ENCODE measurements at regions not wholly inside any gene's neighbourhood (a gene's known extent, or its start where the extent isn't known, plus 50 kb on each side); places are given as distances from the start of the nearest gene placed in this dataset.

DNA sequence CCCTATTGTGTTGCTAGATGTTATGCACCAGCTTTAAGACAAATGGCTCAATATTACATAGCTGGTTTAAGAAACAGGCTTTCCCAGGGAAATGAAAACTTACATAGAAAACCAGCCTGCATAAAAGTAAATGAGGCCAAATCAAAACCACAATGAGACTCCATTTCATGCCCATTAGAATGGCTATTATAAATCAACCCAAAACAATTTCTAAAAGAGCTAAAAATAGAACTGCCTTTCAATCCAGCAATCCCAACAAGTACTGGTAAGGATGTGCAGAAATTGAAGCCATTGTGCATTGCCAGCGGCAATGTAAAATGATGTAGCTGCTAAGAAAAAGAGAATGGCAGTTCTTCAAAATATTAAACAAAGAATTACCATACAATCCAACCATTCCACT, 1170.0 kb upstream of the CDH9 start:
- DNase-seq: no peak

DNA sequence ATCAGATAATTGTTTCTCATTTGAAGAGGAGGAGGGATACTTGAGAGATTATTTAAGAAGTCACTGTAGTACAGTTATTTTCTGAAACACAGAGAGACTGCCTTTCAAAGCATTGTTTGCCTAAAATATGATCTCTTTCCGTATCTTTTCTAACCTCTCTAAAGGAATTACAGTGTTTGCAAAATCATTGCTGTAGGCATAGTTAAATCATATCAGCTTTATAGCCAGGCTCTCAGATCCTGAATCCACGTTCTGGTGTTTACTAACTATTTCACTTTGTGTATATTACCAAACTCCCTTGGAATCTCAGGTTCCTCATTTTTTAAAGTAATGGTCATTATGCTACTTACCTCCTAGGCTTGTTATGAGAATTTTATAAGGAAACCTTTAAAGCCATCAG, 1151.6 kb upstream of the CDH9 start:
- no peak for DNase-seq

DNA sequence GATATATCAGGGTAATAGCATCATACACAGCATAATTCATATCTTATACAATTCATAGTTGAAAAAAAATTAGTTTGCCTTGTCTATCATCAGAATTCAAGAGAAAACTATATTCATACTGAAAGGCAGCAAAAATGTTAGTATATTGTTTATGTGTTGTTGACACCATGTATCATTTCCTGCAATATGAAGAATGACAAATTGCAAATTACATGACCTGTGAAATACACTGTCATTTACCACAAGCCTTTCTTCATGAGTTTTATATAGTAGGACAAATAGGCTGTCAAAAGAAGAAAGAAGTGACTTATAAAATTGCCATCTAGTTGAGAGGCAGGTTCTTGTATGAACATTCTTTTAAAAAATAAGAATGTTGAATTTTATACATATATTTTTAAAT, 1136.3 kb upstream of the CDH9 start:
- DNase-seq: no peak

DNA sequence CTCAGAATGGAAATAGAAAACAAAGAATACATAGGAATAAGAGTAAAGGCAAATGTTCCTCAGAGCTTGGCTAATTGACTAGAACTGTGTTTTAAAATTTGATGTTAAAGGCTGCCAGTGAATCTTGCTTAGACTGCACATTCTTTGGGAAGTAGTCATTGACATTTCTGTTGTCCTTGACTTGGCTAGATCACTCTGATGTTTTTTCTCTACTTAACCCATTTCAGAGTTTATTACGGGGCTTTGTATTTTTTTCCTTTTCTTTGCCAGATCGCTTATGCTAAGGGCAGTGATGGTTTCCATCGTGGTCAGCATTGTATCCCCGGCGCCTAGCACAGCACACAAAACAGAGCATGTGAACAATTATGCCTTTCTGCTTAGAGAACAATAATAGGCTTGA, 1126.7 kb upstream of the CDH9 start:
- no peak for DNase-seq

DNA sequence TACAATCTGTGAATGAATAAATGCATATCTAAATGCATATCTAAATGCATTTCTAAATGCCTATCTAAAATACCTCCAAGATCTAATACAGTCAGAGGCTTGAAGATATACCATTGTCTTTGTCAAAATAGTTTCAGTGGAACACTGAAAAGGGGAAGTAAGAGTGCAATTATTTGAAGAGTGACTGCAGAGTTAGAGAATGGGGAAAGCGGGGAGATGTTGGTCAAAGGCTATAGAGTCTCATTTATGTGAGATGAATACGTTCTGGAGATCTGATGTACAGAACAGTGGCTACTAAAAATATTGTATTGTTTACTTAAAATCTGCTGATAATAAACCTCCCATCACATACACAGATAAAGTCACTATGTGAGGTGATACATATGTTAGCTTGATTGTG, 1126.2 kb upstream of the CDH9 start:
- DNase-seq: no peak

DNA sequence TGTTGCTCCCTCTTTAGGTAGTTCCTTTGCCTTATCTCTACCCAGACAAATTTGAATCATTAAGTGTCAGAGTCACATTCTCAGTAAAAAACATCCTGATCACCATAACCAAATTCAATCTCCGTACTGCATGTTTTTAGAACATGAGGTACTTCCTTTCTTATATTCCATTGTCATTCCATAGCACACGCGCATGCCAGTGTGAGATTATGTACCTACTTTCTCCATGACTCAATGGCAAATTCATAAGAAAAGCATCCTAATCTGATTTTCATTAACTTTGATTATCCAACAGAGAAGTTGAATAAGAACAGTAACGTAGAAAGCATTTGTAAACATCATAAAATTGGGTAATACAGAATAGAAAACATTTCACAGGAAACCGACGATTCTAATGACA, 1118.6 kb upstream of the CDH9 start:
- DNase-seq: no peak

DNA sequence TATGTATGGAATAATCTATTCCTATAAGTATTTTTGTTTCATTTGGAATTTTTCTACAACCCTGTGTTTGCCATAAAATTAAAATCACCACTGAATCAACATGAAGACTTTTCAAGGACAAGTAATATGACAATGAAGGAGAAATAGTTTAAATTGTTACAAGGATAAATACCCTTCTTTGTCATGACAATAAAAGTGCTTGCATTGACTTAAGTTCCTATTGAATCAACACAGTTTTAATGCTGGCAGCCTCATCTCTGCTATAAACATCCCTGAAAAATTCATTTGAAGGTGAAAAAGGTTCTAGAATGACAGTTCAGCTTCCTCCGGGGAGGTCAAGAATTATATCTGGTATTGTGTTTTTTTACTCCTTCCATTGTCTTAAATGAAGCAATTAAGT, 1105.1 kb upstream of the CDH9 start:
- DNase-seq: no peak

DNA sequence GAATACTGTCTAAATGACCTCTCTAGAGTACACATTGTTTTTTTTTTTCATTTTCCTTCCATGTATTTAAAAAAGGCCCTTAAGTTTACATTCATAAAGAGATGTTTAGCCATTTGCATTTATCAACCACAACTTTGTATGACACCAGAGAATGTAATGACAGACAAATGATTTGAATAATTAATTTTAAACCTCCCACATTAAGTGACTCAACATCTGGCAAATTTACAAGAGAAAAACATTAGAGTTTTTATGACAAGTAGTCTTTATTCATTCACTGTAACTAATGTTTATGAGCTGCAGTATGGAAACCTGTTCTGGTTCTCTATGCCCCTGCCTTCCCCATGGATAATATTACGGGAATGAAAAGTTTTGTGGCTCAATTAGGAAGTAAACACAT, 1093.8 kb upstream of the CDH9 start:
- DNase-seq: no peak

DNA sequence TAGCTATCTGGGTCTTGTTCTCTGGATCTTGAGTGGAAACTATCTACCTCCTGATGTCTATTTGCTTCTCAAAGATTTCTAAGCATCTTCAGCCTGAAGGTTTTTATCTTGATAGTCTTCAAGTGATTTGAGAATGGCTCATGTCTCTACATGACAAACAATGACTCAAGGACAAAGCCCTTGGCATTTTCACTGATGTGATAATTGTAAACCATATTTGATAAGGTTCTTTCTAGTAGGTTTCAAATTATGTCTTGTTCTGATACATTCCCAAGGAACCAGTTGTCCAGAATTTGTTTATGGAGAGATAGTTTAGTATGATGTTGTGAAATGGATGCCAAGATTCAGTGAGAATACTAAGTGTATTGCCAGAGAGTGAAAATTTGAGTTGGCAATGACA, 1079.3 kb upstream of the CDH9 start:
- no peak for DNase-seq

DNA sequence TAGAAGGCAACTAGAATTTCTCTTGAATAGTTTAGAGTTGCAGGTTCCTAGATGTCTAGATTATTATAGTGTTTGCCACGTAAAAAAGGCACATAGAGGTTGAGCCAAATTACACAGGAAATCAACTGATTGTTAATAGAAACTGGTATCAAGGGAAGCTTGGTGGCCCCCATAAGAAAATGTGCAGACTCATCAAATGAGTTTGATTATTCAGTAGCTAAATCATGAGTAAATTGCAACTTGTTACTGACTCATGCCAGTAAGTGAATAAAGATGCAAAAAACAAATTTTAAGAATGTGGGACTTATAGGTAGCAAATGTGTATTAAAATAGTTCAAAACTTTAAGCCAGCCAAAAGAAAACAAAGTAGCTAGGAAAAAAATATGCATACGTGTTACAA, 1078.9 kb upstream of the CDH9 start:
- DNase-seq: no peak

DNA sequence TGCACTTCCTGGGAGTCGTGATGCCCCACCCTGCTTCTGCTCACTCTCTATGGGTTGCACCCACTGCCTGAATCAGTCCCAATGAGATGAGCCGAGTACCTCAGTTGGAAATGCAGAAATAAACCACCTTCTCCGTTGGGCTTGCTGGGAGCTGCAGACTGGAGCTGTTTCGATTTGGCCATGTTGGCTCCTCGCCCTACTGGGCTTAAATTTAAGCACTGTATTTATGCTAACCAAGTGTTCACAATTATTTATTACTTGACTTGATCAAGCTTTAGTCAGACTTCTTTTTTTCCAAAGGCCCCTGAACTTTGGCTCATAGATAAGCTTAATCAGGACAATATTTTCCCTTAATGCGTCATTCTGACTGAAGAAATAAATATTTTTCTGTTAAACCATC, 1072.4 kb upstream of the CDH9 start:
- DNase-seq: no peak

DNA sequence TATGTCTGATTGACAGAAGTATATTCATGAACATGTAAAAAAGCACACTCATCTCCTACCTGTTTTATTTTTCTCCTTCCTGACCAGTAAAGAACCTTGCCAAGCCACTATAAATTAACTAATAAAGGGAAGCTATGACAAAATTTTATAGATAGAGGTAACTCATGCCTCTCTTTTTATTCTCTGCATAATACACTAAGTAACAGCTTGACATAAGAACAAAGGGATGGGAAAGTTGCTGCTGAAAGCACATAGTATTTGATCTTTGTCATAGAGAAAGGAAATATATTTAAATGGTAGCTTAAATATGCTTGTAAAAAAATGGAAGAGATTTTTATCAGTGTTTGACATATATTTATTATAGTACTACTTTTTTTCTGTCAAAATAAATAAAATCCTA, 1065.7 kb upstream of the CDH9 start:
- no peak for DNase-seq

DNA sequence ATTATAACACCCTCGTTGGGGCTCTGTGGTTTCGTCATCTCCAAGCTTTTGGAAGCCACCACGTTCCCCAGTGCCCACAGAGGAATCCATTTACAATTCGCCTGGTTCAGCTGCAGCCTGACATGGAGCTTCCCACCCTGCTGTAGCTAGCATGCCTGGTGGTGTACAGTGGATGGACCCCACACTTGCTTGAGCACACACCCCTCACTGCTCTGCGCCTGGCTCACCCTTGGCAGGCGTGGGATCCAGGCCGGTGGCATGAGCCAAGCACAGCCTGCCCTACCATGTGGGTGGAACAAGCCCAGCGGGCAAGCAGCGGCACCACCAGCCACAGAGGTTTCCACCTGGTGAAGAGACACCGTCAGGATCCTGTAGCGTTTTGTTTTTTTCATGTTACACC, 1045.7 kb upstream of the CDH9 start:
- DNase-seq: no peak

DNA sequence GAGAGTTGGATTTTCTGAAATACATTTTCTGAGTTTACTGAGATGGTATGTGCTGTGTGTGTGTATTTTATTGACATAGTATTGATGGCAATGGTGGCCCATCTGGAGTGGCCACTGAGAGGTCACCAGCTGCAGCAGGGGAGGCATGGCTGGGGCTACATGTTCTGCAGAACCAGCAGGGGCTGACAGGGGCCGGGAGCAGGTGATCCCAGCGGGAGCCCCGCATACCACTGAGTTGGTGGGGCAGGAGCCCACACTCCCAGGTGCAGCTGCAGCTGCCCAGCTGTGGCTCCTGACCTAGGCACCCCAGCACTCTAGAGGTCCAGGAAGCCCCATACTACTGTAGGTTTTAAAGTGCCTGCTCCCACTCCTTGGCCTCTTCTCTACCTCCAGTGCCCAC, 1044.2 kb upstream of the CDH9 start:
- DNase-seq: no peak

DNA sequence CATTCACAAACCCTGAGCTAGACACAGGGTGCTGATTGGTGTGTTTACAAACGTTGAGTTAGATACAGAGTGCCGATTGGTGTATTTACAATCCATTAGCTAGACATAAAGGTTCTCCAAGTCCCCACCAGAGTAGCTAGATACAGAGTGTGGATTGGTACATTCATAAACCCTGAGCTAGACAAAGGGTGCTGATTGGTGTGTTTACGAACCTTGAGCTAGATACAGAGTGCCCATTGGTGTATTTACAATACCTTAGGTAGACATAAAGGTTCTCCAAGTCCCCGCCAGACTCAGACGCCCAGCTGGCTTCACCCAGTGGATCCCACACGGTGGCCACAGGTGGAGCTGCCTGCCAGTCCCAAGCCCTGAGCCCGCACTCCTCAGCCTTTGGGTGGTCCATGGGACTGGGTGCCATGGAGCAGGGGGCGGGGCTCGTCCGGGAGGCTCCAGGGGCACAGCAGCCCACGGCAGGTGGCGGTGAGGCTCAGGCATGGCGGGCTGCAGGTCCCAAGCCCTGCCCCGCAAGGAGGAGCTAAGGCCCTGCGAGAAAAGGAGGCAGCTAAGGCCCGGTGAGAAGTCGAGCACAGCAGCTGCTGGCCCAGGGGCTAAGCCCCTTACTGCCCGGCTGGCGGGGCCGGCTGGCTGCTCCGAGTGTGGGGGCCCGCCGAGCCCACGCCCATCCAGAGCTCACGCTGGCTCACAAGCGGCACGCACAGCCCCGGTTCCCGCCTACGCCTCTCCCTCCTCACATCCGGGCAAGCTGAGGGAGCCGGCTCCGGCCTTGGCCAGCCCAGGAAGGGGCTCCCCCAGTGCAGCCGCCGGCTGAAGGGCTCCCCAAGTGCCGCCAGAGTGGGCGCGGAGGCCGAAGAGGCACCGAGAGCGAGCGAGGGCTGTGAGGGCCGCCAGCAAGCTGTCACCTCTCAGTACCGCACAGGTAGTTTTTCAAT, 1039.2 kb upstream of the CDH9 start:
- peak; percentile 71 for DNase-seq

DNA sequence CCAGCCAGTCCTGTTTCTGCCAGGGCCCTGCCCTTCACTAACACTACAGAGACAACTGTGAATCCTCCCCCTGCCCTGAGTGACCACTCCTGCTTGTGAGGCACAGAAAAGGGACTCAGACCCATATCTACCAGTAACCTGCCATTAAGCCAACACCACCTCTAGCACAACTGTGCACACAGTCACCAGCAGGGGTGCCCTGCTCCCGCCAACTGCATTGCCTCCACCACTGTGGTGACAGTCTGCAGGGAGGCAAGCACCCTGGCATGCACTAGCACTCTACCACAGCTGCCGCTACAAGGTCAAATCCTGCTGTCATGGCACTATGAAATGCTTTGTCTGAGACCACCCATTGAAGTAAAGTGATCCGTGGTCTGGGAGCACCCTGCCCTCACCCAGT, 1028.5 kb upstream of the CDH9 start:
- no peak for DNase-seq

DNA sequence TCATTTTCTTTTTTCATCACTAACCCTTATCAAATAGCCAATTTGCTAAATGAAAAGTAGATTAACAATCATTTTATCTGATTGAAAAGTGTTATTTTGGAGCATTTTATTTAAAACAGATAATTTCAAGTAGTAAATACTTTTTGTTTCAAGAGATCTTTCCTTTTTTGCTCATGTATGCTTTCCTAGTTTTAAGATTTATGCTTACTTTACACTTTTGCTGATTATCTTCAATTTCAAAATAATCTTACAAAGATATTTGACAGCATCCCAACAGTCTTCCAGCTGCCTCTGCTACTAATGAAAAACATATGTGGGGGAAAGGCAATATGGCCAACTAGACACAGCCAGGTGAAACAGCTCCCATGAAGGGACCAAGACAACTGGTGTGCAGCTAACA, 1027.3 kb upstream of the CDH9 start:
- DNase-seq: no peak

DNA sequence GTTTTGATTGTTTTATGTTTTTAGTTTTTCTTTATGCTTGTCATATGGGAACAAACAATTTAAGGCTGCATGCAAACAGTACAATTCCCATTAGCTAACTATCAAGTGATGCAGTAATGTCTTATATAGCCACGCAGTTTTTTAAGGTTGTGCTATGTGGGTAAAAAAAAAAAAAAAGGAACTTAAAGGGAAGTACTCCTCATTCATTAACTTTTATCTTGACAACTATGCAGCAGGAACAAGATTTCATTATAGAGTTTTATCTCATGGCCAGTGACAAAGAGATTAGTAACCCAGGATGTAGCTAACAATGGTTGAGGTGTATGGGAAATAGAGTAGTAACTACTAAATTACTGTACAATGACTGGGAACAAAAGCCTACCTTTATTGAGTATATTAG, 1008.2 kb upstream of the CDH9 start:
- DNase-seq: no peak

DNA sequence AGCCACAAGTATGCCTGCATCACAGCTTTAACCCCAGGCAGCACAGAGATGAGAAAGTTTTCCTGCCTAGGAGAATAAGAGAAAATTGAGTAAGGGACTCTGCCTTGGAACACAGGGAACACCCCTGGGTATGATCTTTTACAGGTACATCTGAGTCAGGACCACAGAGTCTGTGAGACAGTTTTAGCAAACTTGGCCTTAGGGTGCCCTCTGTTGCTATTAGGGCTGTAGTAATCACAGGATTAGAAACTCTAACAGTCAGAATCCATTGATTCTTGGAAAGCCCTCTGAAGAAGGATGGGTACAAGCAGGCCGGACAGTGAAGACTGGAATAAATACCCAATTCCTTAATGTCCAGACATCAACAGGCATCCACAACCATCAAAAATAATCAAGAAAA, 989.5 kb upstream of the CDH9 start:
- DNase-seq: no peak

DNA sequence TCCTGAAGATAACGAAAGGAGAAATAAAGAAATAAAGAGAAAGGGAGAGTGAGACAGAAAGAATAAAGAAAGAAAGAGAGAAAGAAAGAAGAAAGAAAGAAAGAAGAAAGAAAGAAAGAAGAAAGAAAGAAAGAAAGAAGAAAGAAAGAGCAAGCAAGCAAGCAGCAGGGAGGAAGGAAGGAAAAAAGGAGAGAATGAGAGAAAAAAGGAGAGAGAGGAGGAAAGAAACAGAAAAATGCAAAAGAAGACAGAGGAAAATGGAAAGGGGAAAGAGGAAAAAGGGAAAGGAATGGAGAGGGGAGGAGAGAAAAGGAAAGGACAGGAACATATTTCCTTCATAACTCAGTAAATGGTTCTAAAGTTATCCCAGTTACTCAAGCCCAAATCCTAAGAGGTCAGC, 978.8 kb upstream of the CDH9 start:
- DNase-seq: no peak

DNA sequence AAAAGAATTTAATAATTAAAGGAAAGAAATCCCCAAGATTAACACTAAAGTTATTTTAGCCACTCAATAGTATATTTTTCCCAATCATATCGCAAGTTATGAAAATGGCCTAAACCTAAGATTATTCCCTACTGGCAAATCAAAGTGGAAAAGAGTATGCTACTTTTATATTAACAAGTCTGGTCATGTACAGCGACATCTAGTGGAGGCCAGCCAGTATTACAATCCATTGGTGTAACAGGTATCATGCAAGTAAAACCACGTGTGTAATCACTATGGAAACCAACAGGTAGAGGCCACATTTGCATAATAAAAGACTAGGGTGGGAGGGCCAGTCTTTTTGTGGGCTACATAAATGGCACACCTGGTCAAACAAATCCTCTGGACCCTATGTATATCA, 976.4 kb upstream of the CDH9 start:
- no peak for DNase-seq

DNA sequence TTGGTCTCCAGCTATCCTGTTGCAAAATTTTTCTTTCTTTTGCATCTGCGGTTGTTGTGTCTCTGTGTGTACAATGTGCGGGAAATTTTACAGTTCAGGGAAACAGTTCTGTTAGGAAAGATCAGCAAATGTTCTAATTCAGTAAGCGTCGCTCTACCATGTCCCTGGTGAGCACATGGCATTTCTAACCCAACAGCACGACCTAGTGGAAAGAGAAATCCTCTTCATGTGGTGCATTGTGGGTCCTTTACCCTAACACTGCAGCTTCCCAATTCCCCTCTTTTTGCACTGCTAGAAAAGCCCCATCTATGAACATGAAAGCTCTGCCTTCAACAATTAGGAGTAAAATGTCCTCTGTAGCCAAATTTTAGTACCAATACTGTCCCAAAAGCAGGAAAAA, 974.2 kb upstream of the CDH9 start:
- DNase-seq: no peak

DNA sequence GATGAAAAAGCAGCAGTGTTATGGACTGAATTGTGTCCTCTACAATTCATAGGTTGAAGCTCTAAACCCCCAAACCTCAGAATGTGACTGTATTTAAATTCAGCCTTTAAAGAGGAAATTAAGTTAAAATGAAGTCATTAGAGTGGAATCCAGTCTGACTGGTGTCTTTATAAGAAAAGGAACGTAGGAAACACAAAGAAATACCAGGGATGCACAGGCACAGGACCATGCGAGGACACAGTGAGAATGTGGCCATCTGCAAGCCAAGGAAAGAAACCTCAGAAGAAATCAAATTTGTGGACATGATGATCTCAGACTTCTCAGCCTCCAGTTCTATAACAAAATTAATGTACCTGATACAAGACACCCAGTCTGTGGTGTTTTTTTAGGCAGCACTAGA, 971.2 kb upstream of the CDH9 start:
- DNase-seq: no peak

DNA sequence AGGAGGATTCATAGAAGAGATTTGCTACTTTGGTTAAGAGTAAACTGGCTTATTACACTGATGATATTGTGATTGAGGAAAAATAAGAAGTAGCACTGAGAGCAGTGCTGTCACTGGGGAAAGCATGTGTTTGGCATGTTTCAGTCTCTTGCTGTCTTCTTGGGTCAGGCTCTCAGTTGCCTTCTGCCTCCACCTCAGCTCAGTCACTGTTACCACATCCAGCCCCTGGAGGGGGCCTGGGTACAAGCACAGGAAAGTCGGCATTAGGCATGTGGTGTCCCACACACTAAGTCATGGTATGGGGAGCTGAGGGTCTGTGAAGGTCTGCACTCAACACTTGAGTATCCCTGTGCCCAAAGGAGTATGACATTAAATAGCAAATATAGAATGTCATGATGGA, 958.3 kb upstream of the CDH9 start:
- no peak for DNase-seq

DNA sequence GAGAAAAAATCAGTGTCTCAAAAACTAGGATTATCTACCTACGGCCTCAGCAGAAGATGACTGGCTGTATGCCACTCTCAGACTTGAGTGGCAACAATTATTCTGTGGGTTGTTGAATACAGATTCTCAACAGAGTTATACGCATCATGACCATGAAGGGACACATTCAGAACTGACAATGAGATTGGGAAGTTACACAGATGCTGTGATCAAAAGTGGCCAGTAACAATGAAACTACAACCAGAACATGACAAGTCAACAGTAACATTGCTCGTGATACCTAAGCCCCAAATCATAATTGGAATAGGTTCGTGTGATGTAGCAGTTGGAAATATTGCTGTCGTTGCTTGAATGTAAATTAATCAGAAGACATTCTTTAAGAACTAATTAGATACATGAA, 957.5 kb upstream of the CDH9 start:
- no peak for DNase-seq
